A673 (cell line): ENCODE measurements at regions not wholly inside any gene's neighbourhood (a gene's known extent, or its start where the extent isn't known, plus 50 kb on each side); places are given as distances from the start of the nearest gene placed in this dataset.

ENCODE experiments used
- BruUV-seq: library from RNA; stranded (reverse); fragments of 400-500 nt; replicated peaks from 2 replicates; lab custom pipeline; 2021; lab: Mats Ljungman, UMichigan
- CTCF ChIA-PET: fragments of 300-600 bp; sonication (Branson Sonifier 250); formaldehyde crosslinking; loops from one replicate; lab custom pipeline; 2022; ENCODE audit warnings: antibody characterized with exemption; lab: Charles Lee
- POLR2A ChIA-PET: fragments of 300-600 bp; sonication (Branson Sonifier 250); formaldehyde crosslinking; loops from one replicate; lab custom pipeline; 2022; ENCODE audit warnings: antibody characterized with exemption; ENCODE audit not compliant: low non-redundant PET; lab: Charles Lee
- DNase-seq: peaks from one replicate; pipeline ENCODE4 v3.0.0-alpha.2; 2015; ENCODE audit warnings: low spot score
- H3K27ac ChIP-seq: fragments of 200-600 bp; sonication (generic); 2 replicates; pipeline ENCODE4 v1.5.1; 2016; ENCODE audit warnings: mixed run types, low read depth, mild to moderate bottlenecking, mixed read lengths, antibody characterized with exemption, low read length; ENCODE audit not compliant: poor library complexity, severe bottlenecking
- H3K27me3 ChIP-seq: fragments of 200-600 bp; sonication (generic); replicated peaks from 2 replicates; pipeline ENCODE4 v1.6.1; 2017; ENCODE audit warnings: mixed run types, low read depth, mild to moderate bottlenecking, mixed read lengths, antibody characterized with exemption, low read length; ENCODE audit not compliant: insufficient read depth, poor library complexity
- H3K36me3 ChIP-seq: fragments of 200-600 bp; sonication (generic); 2 replicates; pipeline ENCODE4 v1.6.1; 2016; ENCODE audit warnings: mixed run types, mild to moderate bottlenecking, mixed read lengths, antibody characterized with exemption, low read length; ENCODE audit not compliant: insufficient read depth, poor library complexity, severe bottlenecking
- H3K4me1 ChIP-seq: fragments of 200-600 bp; sonication (generic); 2 replicates; pipeline ENCODE4 v1.6.1; 2017; ENCODE audit warnings: mixed run types, mild to moderate bottlenecking, mixed read lengths, antibody characterized with exemption, low read length; ENCODE audit not compliant: insufficient read depth, poor library complexity, severe bottlenecking
- H3K4me3 ChIP-seq: fragments of 200-600 bp; sonication (generic); 2 replicates; pipeline ENCODE4 v1.5.1; 2016; ENCODE audit warnings: low read depth, mixed run types, mild to moderate bottlenecking, mixed read lengths, low read length; ENCODE audit not compliant: poor library complexity, severe bottlenecking
- H3K9me3 ChIP-seq: fragments of 200-600 bp; sonication (generic); 2 replicates; pipeline ENCODE4 v1.6.1; 2016; ENCODE audit warnings: mixed run types, low read depth, mild to moderate bottlenecking, mixed read lengths, antibody characterized with exemption, low read length; ENCODE audit not compliant: poor library complexity, severe bottlenecking
- EZH2 ChIP-seq: fragments of 200-600 bp; sonication (generic); IDR thresholded peaks from 2 replicates; pipeline ENCODE4 v1.6.1; 2017; ENCODE audit warnings: borderline replicate concordance, low read depth, mild to moderate bottlenecking, mixed read lengths, antibody characterized with exemption, low read length; ENCODE audit not compliant: poor library complexity, severe bottlenecking
- intact Hi-C: fragments of 100-400 bp; cut with micrococcal nuclease; formaldehyde crosslinking; loops from one replicate; pipeline ENCODE4 v1.10.0; 2022; ENCODE audit not compliant: unreplicated experiment
- TF ChIP-seq, protein P1 (sequence below): fragments of 300-800, 200-600 bp; sonication (generic); conservative IDR thresholded peaks from 2 replicates; pipeline ENCODE4 v1.5.1; 2017; ENCODE audit warnings: low read depth, mild to moderate bottlenecking, antibody characterized with exemption, low read length, moderate library complexity, mixed read lengths

DNA sequence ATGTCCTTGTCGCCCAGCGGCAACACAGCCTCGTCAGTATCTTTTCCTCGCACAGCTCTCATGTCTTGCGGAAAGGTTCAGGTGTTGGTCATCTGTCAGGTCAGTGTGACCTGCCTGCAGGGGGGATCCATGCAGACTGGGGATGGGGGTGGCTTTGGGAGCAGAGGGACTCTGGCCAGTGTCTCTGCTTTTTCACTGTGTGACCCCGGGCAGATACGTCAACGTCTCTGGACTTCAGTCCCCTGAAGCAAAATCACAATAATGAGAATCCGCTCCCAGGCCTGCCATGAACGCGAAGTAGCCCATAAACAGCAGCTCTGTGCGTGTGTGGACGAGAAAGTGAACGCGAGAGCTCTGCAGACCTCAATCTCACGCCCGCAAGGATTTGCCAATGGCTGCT, 75.7 kb upstream of the FCN1 start:
- H3K9me3 ChIP-seq, result no peaks in the 10 kb centered on the region
- H3K27ac ChIP-seq, result peak overlapping the region; percentile 65
- CTCF ChIA-PET, result no interaction called here
- peaks cover 20% of the 10 kb centered on the region for H3K4me1 ChIP-seq
- no peak for DNase-seq
- intact Hi-C loops, result no loop called here
- POLR2A ChIA-PET, result no interaction called here
- BruUV-seq, result no TSS peak
- H3K36me3 ChIP-seq, result no peaks in the 10 kb centered on the region
- no peaks in the 10 kb centered on the region for H3K27me3 ChIP-seq
- no peak overlapping the region for H3K4me3 ChIP-seq
- TF ChIP-seq, protein P1, sequence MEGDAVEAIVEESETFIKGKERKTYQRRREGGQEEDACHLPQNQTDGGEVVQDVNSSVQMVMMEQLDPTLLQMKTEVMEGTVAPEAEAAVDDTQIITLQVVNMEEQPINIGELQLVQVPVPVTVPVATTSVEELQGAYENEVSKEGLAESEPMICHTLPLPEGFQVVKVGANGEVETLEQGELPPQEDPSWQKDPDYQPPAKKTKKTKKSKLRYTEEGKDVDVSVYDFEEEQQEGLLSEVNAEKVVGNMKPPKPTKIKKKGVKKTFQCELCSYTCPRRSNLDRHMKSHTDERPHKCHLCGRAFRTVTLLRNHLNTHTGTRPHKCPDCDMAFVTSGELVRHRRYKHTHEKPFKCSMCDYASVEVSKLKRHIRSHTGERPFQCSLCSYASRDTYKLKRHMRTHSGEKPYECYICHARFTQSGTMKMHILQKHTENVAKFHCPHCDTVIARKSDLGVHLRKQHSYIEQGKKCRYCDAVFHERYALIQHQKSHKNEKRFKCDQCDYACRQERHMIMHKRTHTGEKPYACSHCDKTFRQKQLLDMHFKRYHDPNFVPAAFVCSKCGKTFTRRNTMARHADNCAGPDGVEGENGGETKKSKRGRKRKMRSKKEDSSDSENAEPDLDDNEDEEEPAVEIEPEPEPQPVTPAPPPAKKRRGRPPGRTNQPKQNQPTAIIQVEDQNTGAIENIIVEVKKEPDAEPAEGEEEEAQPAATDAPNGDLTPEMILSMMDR, result no peak
- TF ChIP-seq EZH2, result no peak

DNA sequence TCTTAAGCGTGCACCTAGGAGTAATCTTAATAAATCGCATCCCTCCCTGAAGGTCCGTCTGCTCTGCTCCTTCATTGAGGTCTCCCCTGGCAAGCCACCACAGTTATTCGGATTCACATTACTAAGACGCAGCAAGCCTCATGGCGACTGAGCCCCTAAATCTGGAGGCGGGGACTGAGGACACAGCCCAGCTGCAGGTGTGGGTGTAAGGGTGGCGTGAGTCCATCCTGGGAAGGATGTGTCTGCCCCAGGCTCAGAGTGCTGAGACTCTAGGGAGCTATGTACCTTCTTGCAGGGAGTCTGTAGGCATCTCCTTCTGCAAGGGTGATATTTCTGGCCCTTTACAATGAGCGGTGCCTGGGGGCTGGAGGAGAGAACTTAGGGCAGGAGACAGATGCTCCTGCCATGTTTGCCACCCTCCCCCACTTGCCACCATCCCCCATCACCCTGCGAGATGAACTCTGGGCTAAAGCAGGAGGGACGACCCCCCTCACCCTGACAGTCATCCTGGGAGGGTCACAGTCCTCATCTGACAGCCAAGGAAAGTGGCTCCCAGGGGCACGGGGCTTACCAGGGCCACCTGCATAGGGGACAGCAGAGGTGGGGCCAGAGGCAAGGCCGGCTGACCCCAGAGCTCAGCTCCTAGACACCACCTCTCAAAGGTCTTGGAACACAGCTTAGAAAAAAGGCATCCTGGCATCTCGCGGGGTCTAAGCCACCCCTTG, 76.4 kb upstream of the FCN1 start:
- H3K27ac ChIP-seq, result no peak overlapping the region
- POLR2A ChIA-PET, result no interaction called here
- no peaks in the 10 kb centered on the region for H3K36me3 ChIP-seq
- DNase-seq, result no peak
- TF ChIP-seq, protein P1, result no peak
- TF ChIP-seq EZH2, result no peak
- CTCF ChIA-PET, result no interaction called here
- H3K4me3 ChIP-seq, result no peak overlapping the region
- peaks cover 20% of the 10 kb centered on the region for H3K4me1 ChIP-seq
- H3K27me3 ChIP-seq, result no peaks in the 10 kb centered on the region
- BruUV-seq, result no TSS peak
- intact Hi-C loops, result no loop called here
- H3K9me3 ChIP-seq, result no peaks in the 10 kb centered on the region

- Histone ChIP-seq H3K4me3 (no peak overlapping the region), H3K36me3 (no peaks in the 10 kb centered on the region), H3K27me3 (no peaks in the 10 kb centered on the region), H3K4me1 (peaks cover 20% of the 10 kb centered on the region), H3K9me3 (peaks cover 9% of the 10 kb centered on the region), H3K27ac (no peak overlapping the region)
- intact Hi-C loops, result no loop called here
- DNase-seq, result no peak
- ChIA-PET CTCF (no interaction called here), POLR2A (no interaction called here)
- BruUV-seq, result no TSS peak
- TF ChIP-seq EZH2, result no peak
- TF ChIP-seq, protein P1, result no peak
Measured at GRCh38 chr9:134994926-134995791, 77.4 kb upstream of the FCN1 start.
